GM18870 (cell line): ENCODE measurements at regions not wholly inside any gene's neighbourhood (a gene's known extent, or its start where the extent isn't known, plus 50 kb on each side); places are given as distances from the start of the nearest gene placed in this dataset.

ENCODE experiments used
- ATAC-seq: cut with Tn5 transposase; IDR thresholded peaks from one replicate; pipeline ENCODE4 v1.9.1; 2021; ENCODE audit warnings: moderate library complexity; ENCODE audit not compliant: unreplicated experiment

GRCh38 chr3:64773137-64773536 lies 85.3 kb upstream of the ADAMTS9 start:
- ATAC-seq: no peak

GRCh38 chr3:64766440-64766839 lies 78.6 kb upstream of the ADAMTS9 start:
- no peak for ATAC-seq

- ATAC-seq: no peak
Measured at GRCh38 chr3:64765947-64766346, 78.1 kb upstream of the ADAMTS9 start.

- ATAC-seq: no peak
Measured at GRCh38 chr3:64764386-64764929, 76.7 kb upstream of the ADAMTS9 start.

- ATAC-seq: no peak
Measured at GRCh38 chr3:64763980-64764379, 76.2 kb upstream of the ADAMTS9 start.

- ATAC-seq: no peak
Measured at GRCh38 chr3:64761729-64762128, 73.9 kb upstream of the ADAMTS9 start.

- no peak for ATAC-seq
Measured at GRCh38 chr3:64760258-64760657, 72.5 kb upstream of the ADAMTS9 start.

GRCh38 chr3:64759811-64760210 lies 72.0 kb upstream of the ADAMTS9 start:
- no peak for ATAC-seq

GRCh38 chr3:64756398-64756986 lies 68.7 kb upstream of the ADAMTS9 start:
- no peak for ATAC-seq

GRCh38 chr3:64748244-64748904 lies 60.6 kb upstream of the ADAMTS9 start:
- no peak for ATAC-seq

GRCh38 chr3:64747679-64748078 lies 59.9 kb upstream of the ADAMTS9 start:
- ATAC-seq: no peak

GRCh38 chr3:64743887-64744243 lies 56.1 kb upstream of the ADAMTS9 start:
- ATAC-seq: no peak

GRCh38 chr3:64743156-64743886 lies 55.5 kb upstream of the ADAMTS9 start:
- no peak for ATAC-seq

- no peak for ATAC-seq
Measured at GRCh38 chr3:64741341-64741740, 53.5 kb upstream of the ADAMTS9 start.

- no peak for ATAC-seq
Measured at GRCh38 chr3:64739971-64740631, 52.3 kb upstream of the ADAMTS9 start.
